Uterus (tissue), 2 donors: ENCODE measurements at regions not wholly inside any gene's neighbourhood (a gene's known extent, or its start where the extent isn't known, plus 50 kb on each side); places are given as distances from the start of the nearest gene placed in this dataset.

Source experiments
- POLR2A ChIP-seq, 2 donors: fragments of 450-650 bp; IDR thresholded peaks; one replicate each; pipeline ENCODE4 v1.6.1; 2016; ENCODE audit warnings: antibody characterized with exemption in 2 of 2, mild to moderate bottlenecking in 1 of 2, moderate library complexity in 1 of 2
- TF ChIP-seq, protein P1 (sequence below), 4 experiments: fragments of 200-600 bp in 2 of 4; fragments of 450-650 bp in 2 of 4; sonication (generic) in 2 of 4; IDR thresholded peaks; one replicate each; pipeline ENCODE4 v1.5.1; 2016 to 2019; ENCODE audit warnings: antibody characterized with exemption in 4 of 4, mild to moderate bottlenecking in 2 of 4, moderate library complexity in 1 of 4

GRCh38 chr3:64792445-64792844 lies 104.6 kb upstream of the ADAMTS9 start:
- TF ChIP-seq, protein P1, sequence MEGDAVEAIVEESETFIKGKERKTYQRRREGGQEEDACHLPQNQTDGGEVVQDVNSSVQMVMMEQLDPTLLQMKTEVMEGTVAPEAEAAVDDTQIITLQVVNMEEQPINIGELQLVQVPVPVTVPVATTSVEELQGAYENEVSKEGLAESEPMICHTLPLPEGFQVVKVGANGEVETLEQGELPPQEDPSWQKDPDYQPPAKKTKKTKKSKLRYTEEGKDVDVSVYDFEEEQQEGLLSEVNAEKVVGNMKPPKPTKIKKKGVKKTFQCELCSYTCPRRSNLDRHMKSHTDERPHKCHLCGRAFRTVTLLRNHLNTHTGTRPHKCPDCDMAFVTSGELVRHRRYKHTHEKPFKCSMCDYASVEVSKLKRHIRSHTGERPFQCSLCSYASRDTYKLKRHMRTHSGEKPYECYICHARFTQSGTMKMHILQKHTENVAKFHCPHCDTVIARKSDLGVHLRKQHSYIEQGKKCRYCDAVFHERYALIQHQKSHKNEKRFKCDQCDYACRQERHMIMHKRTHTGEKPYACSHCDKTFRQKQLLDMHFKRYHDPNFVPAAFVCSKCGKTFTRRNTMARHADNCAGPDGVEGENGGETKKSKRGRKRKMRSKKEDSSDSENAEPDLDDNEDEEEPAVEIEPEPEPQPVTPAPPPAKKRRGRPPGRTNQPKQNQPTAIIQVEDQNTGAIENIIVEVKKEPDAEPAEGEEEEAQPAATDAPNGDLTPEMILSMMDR (IDR thresholded peaks at IDR 0.05): no peak
- TF ChIP-seq POLR2A (IDR thresholded peaks at IDR 0.05): no peak
